ENCODE measurements at regions not wholly inside any gene's neighbourhood (a gene's known extent, or its start where the extent isn't known, plus 50 kb on each side); places are given as distances from the start of the nearest gene placed in this dataset.

GRCh38 chr10:120657371-120657770 lies 193.8 kb upstream of the WDR11 start (continued):
- TF ChIP-seq KDM5A (IDR thresholded peaks at IDR 0.05; ENCODE audit: low read length) (no peak), RFX5 (IDR thresholded peaks at IDR 0.05; ENCODE audit: borderline replicate concordance, low read depth, low read length) (no peak), CHD1 (IDR thresholded peaks at IDR 0.05; ENCODE audit: low read depth, low read length) (no peak), SP2 (IDR thresholded peaks at IDR 0.05; ENCODE audit: low read length) (no peak), GABPA (IDR thresholded peaks at IDR 0.05; ENCODE audit: borderline replicate concordance, insufficient read depth, low read length) (no peak), SIRT6 (IDR thresholded peaks at IDR 0.05; ENCODE audit: low read length) (no peak), ATF3 (IDR thresholded peaks at IDR 0.05; ENCODE audit: insufficient read depth, low read depth, low read length) (no peak), EZH2 (IDR thresholded peaks at IDR 0.05; ENCODE audit: low read depth, low read length, severe bottlenecking) (no peak)

All from H1 (cell line).